Brain microvascular endothelial cell (primary cell): ENCODE measurements at regions not wholly inside any gene's neighbourhood (a gene's known extent, or its start where the extent isn't known, plus 50 kb on each side); places are given as distances from the start of the nearest gene placed in this dataset.

Experiments
- DNase-seq: peaks from one replicate; pipeline ENCODE4 v3.0.0-alpha.2; 2020
- H3K27ac ChIP-seq: fragments of 250-450 bp; sonication (Bioruptor Pico); 2 replicates; pipeline ENCODE4 v1.5.1; 2020; ENCODE audit warnings: mild to moderate bottlenecking, moderate library complexity
- H3K27me3 ChIP-seq: fragments of 250-450 bp; sonication (Bioruptor Pico); replicated peaks from 2 replicates; pipeline ENCODE4 v1.5.1; 2020; ENCODE audit warnings: mild to moderate bottlenecking
- H3K36me3 ChIP-seq: fragments of 250-450 bp; sonication (Bioruptor Pico); replicated peaks from 2 replicates; pipeline ENCODE4 v1.5.1; 2020; ENCODE audit warnings: mild to moderate bottlenecking
- H3K4me3 ChIP-seq: 2 replicates; pipeline ENCODE4 v1.5.1; 2011; ENCODE audit warnings: low read depth, mild to moderate bottlenecking, control low read depth, low read length, moderate library complexity
- CTCF ChIP-seq: IDR thresholded peaks from 2 replicates; pipeline ENCODE4 v1.5.1; 2011; ENCODE audit warnings: low read depth, mild to moderate bottlenecking, moderate library complexity, low read length, control low read depth, inconsistent platforms; ENCODE audit errors: missing control alignments
- in situ Hi-C: cut with HindIII; loops from 2 replicates; pipeline ENCODE4 v1.10.0; 2017; ENCODE audit warnings: low sequenced_read_pairs, low pct_ligation_motif_present

GRCh38 chr3:126292318-126293070, 64.7 kb downstream of the KLF15 start:
- in situ Hi-C loops: no loop called here

GRCh38 chr3:126291537-126291936, 65.7 kb downstream of the KLF15 start:
- no peak for TF ChIP-seq CTCF
- peaks cover 2% of the 10 kb centered on the region for H3K27me3 ChIP-seq
- in situ Hi-C loops: no loop called here

More at GRCh38 chr3:126292318-126293070, 64.7 kb downstream of the KLF15 start:
- TF ChIP-seq CTCF: no peak
- no peak overlapping the region for H3K27ac ChIP-seq
- H3K27me3 ChIP-seq: peaks cover 2% of the 10 kb centered on the region
- no peaks in the 10 kb centered on the region for H3K36me3 ChIP-seq
- no peak overlapping the region for H3K4me3 ChIP-seq
- no peak for DNase-seq

GRCh38 chr3:126291061-126291460, 66.1 kb downstream of the KLF15 start:
- TF ChIP-seq CTCF: no peak
- no peak for DNase-seq
- in situ Hi-C loops: no loop called here
- no peak overlapping the region for H3K4me3 ChIP-seq
- no peaks in the 10 kb centered on the region for H3K36me3 ChIP-seq
- no peak overlapping the region for H3K27ac ChIP-seq
- H3K27me3 ChIP-seq: peaks cover 2% of the 10 kb centered on the region

More at GRCh38 chr3:126291537-126291936, 65.7 kb downstream of the KLF15 start:
- Histone ChIP-seq H3K4me3 (no peak overlapping the region), H3K36me3 (no peaks in the 10 kb centered on the region), H3K27ac (no peak overlapping the region)
- no peak for DNase-seq

- no peak overlapping the region for H3K4me3 ChIP-seq
- TF ChIP-seq CTCF: no peak
- in situ Hi-C loops: no loop called here
- H3K27ac ChIP-seq: no peak overlapping the region
- peaks cover 2% of the 10 kb centered on the region for H3K27me3 ChIP-seq
- no peak for DNase-seq
- no peaks in the 10 kb centered on the region for H3K36me3 ChIP-seq
Measured at GRCh38 chr3:126290325-126290724, 66.9 kb downstream of the KLF15 start.

- TF ChIP-seq CTCF: no peak
- no peaks in the 10 kb centered on the region for H3K36me3 ChIP-seq
- H3K4me3 ChIP-seq: no peak overlapping the region
- no peak overlapping the region for H3K27ac ChIP-seq
- peaks cover 2% of the 10 kb centered on the region for H3K27me3 ChIP-seq
- no peak for DNase-seq
- in situ Hi-C loops: no loop called here
Measured at GRCh38 chr3:126289096-126289495, 68.1 kb downstream of the KLF15 start.

GRCh38 chr3:126288314-126288713, 68.9 kb downstream of the KLF15 start:
- DNase-seq: no peak
- in situ Hi-C loops: no loop called here
- Histone ChIP-seq H3K27me3 (peaks cover 2% of the 10 kb centered on the region), H3K27ac (no peak overlapping the region), H3K36me3 (no peaks in the 10 kb centered on the region), H3K4me3 (no peak overlapping the region)
- no peak for TF ChIP-seq CTCF
